Left hindlimb (tissue), 1 donor: ENCODE measurements at regions not wholly inside any gene's neighbourhood (a gene's known extent, or its start where the extent isn't known, plus 50 kb on each side); places are given as distances from the start of the nearest gene placed in this dataset.

Source experiments
- DNase-seq: peaks from one replicate; pipeline ENCODE4 v3.0.0-alpha.2; 2018

DNA sequence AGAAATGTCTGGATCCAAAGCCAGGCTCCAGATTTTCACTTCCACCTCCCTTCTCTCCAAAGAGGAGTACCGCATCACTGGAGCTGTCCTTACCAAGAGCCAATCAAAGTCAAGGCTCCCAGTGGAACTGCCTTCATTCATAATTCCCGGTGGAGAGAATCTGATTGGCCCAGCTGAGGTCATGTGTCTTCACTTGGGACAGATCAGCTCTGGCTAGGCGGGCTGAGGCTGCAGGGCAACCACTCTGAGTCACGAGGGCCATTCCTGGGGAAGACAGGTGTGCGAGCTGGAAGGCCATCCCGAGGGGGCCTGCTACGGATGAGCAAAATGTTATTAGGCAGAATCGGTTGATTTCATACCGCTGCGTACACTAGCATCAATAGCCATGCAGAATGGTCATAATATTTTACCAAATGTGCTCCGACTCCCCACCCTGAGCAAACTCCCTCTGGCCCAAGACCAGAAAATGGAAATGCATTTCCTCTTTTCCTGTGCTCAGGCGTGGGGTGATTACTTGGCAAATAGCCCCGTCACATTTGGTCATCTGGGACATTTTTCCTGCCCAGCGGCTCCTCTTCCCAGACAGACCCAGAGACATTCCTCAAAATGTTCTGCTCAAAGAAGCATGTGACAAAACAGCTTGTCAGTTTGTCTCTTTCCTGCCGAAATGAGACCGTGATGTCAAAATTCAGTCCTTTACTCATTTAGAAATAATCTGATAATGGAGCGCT is 111.1 kb downstream of the AIPL1 start:
- DNase-seq = no peak

DNA sequence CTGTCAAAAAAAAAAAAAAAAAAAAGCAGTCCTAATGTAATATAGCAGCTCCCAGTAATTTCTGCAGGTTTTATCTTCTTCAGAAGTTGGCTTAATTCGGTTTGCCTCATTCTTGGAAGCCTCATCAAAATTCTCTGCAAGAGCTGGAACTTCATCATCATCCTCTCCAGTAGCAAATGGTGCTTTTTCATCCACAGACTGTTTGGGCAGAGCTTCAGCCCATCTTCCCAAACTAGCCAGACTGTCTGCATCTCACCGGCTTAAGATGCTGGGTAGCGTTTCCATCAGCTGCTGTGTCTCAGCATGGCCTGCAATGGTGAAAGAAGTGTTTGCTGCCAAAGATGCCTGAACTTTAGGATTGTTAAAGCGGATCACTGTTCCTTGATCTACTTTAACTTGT is 112.6 kb downstream of the AIPL1 start:
- DNase-seq = no peak

DNA sequence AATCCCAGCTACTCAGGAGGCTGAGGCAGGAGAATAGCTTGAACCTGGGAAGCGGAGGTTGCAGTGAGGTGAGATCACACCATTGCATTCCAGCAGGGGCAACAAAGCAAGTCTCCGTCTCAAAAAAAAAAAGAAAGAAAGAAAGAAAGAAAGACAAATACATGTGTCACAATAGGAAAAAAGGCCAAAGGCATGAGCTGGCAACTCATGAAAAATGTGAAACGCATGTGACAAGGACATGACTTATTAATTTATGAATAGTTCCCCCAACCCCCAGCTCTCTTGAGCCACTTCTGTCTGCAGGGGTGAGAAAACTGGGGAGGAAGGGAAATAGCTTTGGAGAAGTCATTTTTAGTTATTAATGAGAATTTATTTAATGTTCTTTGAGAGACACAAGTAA is 120.6 kb downstream of the AIPL1 start:
- DNase-seq = no peak

DNA sequence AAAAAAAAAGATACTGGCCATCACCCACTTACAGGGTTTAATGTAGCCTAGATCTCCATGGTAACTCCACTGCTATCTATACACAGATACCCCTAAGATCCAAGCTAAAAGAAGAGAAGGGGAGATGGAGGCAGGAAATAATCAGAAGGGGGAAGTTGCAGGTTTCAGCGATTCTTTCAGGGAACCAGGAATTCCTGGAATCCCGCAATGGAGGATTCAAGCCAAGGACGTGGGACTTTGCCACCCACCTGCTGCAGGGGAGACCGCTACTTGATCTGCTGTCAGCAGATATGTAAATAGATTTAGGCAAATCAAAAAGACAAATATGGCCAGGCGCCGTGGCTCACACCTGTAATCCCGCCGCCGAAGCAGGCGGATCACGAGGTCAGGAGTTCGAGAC is 121.1 kb downstream of the AIPL1 start:
- no peak for DNase-seq

DNA sequence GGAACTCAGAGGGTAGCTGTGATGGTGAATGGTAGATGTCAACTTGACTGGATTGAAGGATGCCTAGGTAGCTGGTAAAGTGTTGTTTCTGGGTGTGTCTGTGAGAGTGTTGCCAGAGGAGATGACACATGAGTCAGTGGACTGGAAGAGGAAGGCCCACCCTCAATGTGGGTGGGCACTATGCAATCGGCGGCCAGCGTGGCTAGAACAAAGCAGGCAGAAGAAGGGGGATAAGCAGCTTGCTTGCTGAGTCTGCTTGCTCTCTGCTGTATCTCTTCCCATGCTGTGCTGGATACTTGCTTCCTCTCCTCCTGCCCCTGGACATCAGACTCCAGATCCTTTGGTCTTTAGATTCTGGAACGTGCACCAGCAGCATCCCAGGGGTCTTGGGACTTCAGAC is 128.1 kb downstream of the AIPL1 start:
- DNase-seq = no peak

DNA sequence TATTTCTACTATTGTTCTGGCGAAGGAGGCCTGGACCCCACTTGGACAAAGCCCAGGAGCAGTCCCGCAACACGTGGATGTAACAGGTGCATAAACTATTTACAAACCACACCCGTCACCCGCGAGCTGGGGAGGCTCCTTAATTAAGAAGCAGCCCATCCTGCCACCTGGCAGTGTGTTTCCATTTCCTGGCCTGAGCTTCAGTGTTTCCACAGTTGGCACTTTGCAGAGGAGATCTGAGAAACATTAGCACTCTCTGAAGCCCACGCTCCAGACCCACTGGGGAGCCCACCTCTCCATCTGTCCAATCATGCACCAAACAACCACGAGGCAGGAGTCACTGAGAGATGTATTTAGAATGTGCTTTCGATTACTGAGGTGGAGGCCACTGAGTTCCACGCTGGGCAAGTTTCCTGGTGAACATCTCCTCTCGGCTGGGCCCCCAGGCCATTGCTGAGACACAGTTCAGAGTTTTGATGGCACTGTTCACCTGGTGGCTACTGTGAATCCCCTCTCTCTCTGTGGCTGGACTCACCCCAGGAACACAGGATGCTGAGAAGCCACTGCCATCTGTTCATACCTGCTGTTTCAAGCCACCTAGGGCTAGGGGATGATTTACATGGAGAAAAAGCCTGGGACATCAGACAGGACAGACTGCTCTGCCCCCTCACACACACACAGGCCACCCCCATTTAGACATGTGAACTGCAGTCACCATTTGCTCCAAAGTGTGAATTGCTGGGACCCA is 129.1 kb downstream of the AIPL1 start:
- no peak for DNase-seq

DNA sequence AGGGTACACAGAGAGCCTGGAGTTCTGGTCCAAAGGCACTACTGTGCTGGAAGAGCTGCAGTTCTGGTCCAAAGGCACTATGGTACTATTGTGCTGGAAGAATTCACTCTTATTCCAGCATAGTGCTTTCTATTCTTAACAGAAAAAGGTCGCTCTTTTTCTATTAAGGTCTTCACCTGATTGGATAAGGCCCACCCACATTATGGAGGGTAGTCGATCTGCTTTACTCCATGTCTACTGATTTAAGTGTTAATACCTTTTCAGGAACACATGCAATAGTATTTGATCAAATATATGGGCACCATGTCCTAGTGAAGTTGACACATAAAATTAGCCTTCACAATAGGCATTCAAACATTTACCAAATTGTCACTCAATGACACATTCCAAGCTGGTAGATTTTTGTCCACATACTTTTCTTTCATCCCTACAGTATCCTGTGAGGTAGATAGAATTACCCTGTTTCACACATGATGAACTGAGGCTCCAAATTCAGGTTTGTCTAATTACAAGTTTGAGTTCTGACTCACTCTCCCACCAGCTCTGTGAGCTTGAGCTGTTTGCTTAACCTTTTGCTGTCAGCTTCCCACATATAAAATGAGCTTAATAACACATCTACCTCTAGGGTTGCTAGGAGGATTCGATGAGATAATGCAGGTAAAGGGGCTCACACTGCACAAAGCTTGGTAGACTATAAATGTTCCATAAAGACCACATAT is 129.9 kb downstream of the AIPL1 start:
- DNase-seq = no peak

DNA sequence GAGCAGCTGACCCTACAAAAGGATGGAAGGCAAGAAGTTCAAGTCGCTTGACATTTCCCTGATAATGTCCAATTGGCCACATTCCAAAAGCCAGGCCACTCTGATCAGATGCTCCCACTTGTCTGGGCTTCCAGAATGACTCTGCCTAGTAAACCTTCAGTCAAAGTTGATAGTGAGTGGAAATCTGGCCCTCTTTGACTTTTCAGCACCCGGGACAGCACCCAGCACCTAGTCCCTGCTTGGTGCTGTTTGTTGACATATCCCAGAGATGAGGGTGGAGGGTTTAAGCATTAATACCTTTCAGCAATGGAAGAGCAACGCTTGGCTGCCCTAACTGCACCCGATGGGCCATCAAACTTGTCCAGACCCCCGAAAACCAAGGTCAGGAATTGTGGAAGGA is 131.3 kb downstream of the AIPL1 start:
- peak; percentile 61 for DNase-seq

DNA sequence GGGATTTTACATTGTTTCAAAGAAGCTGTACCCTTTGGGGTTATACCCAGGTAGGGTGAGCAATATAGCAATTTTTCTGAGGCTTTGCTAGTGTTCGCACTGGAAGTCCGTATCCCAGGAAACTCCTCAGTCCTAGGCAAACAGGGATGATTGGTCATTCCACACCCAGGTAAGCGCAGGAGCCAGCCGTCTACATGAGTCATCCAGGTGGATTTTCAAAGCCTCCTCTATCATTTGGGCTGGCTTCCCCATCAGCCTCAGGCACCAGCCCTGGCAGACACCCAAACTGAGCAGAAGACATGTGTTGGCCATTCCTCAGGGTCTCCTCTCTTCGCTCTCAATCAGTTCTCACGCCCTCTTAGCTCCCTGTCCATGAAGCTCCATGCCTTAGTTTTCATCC is 135.6 kb downstream of the AIPL1 start:
- no peak for DNase-seq

DNA sequence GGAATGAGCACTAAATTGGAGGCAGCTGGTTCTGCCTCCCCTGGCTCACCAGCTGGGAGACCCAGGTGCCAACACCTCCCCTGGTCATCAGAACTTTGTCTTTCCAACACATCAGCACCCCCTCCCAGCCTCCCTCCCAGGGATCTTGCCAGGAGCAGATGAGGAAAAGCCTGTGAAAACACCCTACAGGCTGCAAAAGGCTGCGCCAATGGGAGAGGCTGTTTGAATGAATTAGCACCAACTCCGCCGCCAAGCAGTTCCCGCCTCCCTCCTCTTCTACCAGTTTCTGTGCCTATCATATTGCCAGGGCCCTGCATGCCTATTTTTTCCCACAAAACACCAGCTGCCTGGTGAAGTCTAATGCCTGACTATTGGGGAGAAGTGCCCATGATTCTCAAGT is 137.0 kb downstream of the AIPL1 start:
- DNase-seq = no peak

DNA sequence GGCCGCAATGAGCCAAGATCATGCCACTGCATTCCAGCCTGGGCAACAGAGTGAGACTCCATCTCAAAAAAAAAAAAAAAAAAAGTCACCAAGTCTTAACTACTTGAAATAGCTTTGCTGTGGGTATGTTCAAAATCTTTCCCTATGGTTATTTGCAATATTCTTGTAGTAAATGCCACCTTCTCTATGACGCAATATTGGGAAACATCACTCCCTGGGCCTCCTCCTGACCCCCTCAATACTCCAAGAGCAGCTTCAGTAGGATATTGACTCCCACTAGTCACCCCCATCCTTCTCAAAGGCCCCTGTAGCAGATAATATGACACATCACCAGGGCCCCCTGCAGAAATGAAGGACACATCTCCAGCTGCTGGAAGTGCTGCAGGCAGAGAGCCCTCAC is 137.8 kb downstream of the AIPL1 start:
- DNase-seq = no peak

DNA sequence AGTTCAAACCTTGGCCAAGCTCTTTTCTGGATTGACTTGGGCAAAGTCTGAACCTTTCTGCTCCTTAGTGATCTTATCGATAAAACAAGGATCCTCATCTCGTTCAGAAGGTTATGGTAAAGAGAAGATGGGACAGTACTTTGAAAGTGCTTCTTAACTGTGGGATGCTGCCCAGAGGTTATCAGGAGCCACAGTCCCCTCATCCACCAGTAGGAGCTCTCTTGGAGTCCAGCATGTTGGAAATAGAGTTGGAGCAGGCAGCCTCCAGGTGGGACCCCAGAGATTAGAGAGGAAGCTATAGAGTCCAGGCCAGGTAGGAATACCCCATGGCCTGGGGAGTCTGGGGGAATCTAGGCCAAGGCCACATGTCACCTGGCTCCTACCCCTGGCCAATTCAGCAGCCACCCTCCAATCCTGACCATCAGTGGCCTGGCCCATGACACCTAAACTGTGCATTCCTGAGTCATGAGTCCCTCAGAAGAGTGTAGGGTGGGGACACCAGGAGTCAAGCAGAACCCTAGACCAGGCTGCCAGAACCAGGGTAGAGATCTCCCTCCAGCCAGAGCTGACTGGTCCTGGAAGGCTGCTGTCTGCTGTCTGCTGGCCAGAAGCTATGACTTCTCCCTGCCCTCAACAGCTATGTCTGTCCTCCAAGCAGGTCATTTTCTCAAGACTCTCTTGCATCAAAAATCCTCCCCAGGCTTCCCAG is 144.3 kb downstream of the AIPL1 start:
- DNase-seq = no peak

DNA sequence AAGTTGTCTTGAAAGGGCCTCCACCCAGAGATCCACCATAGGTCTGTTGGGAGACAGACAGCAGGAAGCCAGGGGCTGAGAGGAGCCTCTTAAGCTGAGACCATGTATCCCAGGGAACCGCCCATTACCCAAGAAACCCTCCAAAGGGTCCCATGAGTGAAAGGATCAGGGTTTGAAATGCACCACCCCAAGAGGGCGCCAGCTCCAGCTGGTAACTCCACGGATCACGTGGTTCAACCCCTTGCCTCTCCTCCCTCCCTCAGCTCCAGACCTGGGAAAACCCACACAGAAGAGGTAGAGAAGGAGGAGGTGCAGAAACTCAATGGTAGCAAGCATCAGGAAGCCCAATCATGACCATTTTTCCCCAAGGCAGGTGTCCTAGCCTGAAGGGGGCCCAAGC is 148.7 kb downstream of the AIPL1 start:
- no peak for DNase-seq

DNA sequence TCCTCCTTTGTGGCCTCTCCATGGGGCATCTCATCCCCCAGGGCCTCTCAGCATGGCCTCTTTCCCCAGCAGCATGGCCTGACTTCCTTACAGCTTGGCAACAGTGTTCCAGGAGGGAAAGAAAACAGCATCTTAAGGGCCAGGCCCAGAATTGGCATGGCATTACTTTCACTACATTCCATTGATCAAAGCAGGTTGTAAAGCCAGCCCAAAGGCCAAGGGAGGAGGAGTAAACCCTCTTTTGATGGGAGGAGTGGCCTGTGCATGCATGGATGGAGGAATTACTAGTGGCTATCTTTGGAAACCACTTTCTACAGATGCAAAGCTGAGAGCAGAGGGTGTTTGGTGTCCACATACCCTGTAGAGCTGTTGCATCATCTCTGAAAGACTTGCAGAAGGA is 149.4 kb downstream of the AIPL1 start:
- DNase-seq = no peak

DNA sequence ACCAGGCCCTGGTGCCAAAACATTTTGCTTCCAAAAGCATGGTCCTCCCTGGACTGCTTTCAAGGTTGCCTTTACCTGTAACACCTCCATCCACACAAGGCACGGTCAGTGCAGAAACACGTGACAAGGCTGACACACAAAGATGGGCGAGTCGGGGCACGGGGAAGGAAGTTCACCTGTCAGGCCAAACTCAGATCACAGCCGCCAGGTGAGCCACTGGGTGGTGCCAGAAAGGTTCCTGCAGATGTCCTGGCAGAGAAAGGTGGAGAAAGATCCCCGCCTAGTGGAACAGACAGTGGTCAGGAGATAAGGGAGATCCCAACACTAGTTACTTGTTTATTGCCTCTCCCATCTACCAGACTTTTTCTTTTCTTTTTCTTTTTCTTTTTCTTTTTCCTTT is 155.3 kb downstream of the AIPL1 start:
- DNase-seq = no peak

DNA sequence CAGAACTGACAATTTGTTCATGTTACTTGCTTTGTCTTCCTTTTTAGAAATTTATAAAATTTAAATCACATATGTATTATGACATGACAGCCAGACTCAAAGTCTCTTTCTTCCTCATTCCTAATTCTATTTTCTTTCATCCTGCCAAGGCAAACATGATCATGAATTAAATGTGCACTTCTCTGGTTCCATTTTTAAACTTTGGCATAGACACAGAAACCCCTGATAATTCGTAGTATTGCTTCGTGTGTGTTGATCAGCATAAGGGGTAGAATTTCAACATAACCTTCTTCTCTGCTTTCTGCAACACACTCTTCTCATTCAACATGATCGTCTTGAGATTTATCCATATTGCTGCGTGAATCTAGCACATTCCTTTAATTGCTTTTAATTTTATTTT is 156.5 kb downstream of the AIPL1 start:
- DNase-seq = no peak

DNA sequence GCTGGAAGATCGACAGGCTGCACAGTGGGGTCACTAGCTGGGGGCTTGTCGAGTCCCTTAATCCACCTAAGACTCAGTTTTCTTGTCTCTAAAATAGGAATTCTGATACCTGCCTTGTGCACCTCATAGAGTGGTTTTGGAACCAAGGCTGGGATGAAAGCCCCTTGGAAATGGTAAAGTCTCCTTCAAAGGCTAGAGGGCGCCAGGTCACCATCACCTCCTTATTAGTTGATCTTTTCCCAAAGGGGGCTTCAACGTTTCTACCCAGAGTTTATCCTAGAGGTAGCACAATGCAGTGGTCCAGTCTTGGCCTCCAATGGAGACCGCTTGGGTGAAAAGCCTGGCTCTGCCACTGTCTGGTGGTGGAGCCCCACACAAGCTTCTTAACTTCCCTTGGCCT is 158.2 kb downstream of the AIPL1 start:
- DNase-seq = no peak

DNA sequence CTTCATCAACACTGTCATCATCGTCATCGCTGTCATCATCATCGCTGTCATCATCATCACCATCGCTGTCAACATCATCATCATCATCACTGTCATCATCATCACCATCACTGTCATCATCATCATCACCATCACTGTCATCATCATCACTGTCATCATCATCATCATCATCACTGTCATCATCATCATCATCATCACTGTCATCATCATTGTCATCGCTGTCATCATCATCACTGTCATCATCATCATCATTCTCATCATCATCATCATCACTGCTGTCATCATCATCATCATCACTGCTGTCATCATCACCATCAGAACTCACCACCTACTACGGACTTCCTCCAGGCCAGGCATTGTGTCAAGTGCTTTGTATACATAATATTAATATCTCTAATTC is 160.6 kb downstream of the AIPL1 start:
- DNase-seq = no peak

DNA sequence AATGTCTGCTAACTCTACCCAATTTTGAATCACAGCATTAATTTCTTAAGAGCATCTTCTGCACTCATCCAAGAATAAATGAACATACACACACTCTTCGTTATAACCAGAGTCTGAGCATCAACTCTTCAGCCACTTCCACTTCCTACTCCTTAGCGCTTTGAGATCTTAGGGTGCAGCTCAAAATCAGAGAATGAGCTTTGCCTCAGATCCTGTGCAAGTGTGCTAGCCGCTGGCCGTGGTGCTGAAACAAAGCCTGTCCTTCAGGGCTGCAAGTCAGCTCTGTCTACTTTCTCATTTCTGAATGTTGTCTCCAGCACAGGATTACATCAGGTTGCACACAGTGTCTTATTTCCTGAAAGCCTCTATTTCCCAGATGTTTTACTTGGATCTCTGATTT is 165.4 kb downstream of the AIPL1 start:
- peak; percentile 36 for DNase-seq

DNA sequence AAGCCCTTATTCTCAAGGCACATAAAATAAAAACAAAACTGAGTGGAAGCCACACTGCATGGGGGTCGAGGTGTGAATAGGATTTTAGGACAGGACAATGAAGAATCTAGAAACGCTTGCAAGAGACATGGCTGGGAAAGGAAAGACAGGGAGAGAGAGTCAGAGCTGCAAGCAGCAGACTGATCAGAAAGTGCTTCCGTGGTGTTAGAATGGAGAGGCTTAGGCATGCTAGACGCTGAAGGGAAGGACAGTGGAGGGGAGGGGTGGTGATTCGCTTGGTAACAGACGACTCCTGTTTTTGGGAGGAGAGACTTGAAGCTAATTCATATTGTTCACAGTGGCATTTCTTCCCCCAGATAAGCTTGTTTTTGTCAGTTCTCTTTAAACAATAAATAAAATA is 173.5 kb downstream of the AIPL1 start:
- no peak for DNase-seq

DNA sequence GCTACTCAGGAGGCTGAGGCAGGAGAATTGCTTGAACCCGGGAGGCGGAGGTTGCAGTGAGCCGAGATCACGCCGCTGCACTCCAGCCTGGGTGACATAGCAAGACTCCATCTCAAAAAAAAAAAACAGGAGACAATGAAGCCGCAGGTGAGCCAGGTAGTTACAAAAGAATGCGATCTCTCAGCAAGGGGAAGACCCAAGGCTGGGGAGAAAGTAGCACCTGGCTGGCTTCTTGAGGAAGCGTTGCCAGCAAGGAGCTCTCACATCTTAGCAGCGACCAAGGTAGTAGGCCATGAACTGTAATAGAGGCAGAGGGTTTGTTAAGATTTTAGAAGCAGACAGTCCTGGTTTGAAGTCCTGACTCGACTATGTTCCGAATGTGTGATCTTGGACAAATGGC is 175.0 kb downstream of the AIPL1 start:
- DNase-seq = no peak

DNA sequence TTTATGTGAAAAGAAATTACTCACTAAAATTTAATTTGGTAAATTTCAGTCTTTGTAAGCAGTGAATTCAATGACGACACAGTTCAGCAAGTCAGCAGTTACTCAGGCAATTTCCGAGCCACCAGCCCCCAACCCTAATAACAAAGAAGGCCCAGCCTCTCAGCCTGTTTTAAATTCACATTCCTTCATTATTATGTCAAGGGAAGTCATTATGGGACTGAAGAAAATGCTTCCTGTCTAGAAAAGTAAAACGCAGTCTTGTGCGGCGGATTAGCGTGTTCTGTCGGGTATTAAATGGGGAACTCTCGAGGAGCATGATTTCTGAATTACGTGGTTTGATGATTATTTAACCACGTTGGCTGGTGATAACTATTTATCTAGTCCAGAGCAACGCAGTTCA is 177.6 kb downstream of the AIPL1 start:
- no peak for DNase-seq

DNA sequence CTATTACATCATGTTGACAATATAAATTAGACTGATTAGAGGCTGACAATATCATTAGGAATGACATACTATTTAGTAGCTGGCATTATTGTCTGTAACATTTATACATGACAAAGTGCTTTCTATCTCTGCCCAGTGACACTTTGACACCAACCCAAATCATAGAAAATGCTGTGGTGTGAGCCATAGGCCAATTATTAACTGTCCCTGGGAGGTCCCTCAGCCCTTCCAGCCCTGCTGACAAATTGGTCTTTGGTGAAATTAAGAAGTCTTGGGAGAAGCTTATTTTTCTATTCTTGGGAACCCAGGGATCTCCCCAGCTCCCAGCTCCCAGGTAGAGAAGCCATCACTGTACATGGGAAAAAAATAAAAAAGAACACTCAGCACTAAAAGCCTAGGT is 179.6 kb downstream of the AIPL1 start:
- no peak for DNase-seq

DNA sequence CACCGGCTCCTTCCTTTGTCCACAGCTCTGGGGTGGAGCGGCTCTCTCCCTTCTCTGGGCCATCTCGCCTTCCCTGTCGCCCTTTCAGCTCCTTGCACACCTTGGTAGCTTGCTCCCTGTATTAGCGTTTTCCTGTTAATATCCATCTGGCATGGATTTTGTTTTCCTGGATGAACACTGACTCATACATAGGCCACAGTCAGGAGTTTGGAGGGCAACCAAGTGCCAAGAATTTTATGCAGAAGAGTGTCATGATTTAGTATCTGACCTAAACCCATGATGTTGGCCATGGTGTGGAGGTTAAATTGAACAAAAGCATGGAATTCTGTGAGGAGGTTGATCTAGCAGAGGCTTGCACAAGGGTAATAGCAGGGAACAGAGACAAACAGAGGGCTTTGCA is 180.9 kb downstream of the AIPL1 start:
- DNase-seq = no peak
